OCI-LY7 (cell line): ENCODE measurements at regions not wholly inside any gene's neighbourhood (a gene's known extent, or its start where the extent isn't known, plus 50 kb on each side); places are given as distances from the start of the nearest gene placed in this dataset.

ENCODE experiments used
- CTCF ChIP-seq: fragments of 200-600 bp; sonication (generic); conservative IDR thresholded peaks from 2 replicates; pipeline ENCODE4 v1.5.1; 2014; ENCODE audit warnings: mild to moderate bottlenecking, antibody characterized with exemption, low read length, moderate library complexity, mixed read lengths
- EZH2phosphoT487 ChIP-seq: fragments of 200-600 bp; sonication (generic); IDR thresholded peaks from 2 replicates; pipeline ENCODE4 v1.6.1; 2018; ENCODE audit warnings: low read depth, borderline replicate concordance, mild to moderate bottlenecking, mixed run types, antibody characterized with exemption, low read length, moderate library complexity, mixed read lengths

DNA sequence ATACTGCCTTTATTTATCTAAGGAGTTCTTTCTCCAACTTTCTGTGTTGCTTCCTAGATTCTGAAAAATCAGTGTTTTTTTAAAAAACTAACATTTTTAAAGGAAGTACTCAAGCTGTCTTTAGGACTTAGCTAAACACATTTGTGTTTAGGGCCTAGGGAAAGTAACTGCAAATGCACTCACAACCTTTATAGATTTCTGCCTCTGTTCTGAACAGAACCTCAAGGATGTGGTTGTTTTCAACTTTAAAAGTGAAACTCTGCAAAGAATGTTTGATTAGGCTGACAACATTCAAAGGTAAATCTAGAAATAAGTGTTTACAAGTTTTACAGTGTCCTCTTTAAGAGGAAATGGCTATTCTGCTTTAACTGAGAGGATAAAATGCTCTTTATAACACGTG is 55.4 kb upstream of the CNTN5 start:
- TF ChIP-seq CTCF (no peak), EZH2phosphoT487 (no peak)
